GM12873 (cell line): ENCODE measurements at regions not wholly inside any gene's neighbourhood (a gene's known extent, or its start where the extent isn't known, plus 50 kb on each side); places are given as distances from the start of the nearest gene placed in this dataset.

Experiments
- CTCF ChIP-seq: IDR thresholded peaks from 2 replicates; pipeline ENCODE4 v1.5.1; 2012; ENCODE audit warnings: low read depth, mild to moderate bottlenecking, moderate library complexity, low read length, control low read depth; ENCODE audit not compliant: insufficient read depth; ENCODE audit errors: missing control alignments

GRCh38 chr5:120258123-120258522 is 206.0 kb upstream of the PRR16 start:
- TF ChIP-seq CTCF: no peak

- TF ChIP-seq CTCF: no peak
Observed at GRCh38 chr5:120260651-120261050, 203.4 kb upstream of the PRR16 start.

DNA sequence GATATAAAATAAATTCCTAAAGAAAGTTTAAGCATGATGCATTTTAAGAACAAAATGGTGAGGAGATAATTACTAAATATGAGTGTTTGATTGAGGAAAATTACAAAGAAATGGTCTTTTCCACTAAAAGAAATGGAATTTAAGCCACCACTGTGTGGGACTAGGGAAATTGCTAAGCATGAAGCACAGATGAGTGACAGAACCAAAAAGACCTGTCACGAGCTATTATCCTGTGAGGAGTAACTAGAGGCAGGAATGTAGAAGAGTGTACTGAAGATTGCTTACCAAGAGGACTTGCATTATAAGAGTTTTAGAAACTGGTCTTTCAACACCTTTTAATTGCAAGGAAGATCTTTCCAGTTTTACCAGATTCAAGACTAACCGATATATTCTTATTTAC is 193.6 kb upstream of the PRR16 start:
- TF ChIP-seq CTCF: no peak

DNA sequence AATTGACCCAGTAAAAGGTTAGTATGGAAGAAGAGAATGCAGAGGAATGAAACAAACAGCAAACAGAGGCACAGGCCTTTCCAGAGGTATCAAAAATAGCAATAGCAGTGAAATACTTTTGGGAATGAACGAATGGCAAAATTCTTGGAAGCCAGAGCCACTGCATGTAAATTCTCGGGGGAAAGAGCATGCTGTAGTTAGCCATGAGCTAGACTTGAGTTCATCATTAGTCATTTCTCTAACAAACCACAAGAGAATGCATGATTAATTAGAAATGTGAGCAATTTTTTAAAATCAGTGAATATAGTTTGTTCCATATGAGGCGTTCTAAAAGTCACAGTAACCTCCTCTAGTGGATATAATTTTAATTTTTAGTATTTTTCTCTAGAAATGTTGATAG is 170.3 kb upstream of the PRR16 start:
- TF ChIP-seq CTCF: no peak

- no peak for TF ChIP-seq CTCF
Observed at GRCh38 chr5:120297616-120298015, 166.5 kb upstream of the PRR16 start.

DNA sequence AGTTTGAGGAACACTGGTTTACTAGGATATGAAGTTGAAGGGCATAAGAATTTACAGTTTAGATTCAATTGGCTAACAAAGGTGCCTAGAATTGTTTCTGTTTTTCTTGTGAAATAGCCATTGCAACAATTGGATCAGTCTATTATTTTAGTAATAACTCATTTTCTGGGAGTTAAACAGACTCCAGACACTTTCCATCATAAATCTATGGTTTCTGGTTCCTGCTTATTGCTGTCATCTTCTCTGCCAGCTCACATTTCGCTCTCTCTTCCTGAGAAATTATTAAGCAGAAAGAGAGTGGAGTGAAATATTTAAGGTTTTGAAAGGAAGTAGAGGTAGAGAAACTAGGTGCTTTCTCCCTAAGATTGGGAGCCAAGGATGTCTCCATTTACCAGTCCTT is 165.1 kb upstream of the PRR16 start:
- TF ChIP-seq CTCF: no peak

DNA sequence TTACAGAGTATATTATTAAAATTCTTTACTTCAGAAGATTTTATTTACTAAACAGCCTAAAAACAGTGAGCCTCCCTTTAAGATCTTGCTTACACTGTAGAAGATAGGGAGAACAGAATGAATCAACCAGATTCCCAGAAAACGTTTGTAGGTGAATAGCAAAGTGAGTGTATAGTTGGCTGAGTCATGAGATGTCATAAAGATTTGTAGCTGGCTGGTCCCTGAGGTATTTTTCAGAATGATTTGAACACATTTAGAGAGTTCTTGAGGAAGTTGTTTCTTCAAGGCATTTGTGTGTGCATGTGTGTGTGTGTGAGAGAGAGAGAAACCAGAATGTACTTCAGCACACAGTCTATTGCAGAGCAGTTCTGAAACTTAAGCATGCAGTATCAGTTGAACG is 159.4 kb upstream of the PRR16 start:
- no peak for TF ChIP-seq CTCF

DNA sequence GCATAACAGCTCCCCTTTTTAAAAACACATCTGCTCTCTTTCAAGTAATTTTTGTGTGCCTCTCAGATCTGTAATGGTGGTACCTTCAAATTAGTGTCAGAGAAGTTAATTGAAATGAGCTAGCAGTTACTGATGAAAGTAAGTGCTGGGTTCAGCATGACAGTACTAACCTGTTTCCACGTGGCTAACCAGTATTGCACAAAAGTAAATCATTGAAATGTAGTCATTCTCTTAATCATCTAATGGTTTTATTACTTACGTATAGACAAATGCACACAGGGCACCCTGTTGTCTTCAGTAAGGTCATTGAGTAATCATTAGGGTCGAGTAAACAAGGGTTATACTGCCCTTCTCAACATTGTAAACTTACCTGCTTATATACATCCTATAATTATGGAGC is 157.8 kb upstream of the PRR16 start:
- TF ChIP-seq CTCF: no peak
